GM23338 (cell line): ENCODE measurements at regions not wholly inside any gene's neighbourhood (a gene's known extent, or its start where the extent isn't known, plus 50 kb on each side); places are given as distances from the start of the nearest gene placed in this dataset.

Experiments used
- ATAC-seq: fragments of 200-7000 bp; cut with Tn5 transposase; 3 replicates; pipeline ENCODE4 v1.9.1; 2020
- DNase-seq: peaks from one replicate; pipeline ENCODE4 v3.0.0-alpha.2; 2015; ENCODE audit warnings: low spot score
- H2AFZ ChIP-seq: fragments of 200-600 bp; sonication (generic); 2 replicates; pipeline ENCODE4 v1.8.0; 2016; ENCODE audit warnings: antibody characterized with exemption, mild to moderate bottlenecking, moderate library complexity
- H3F3A ChIP-seq: fragments of 200-600 bp; sonication (generic); replicated peaks from 2 replicates; pipeline ENCODE4 v1.8.0; 2017; ENCODE audit warnings: antibody characterized with exemption, mixed run types, low read depth
- H3K27ac ChIP-seq: fragments of 200-600 bp; sonication (generic); 2 replicates; pipeline ENCODE4 v1.6.1; 2016; ENCODE audit warnings: low read depth
- H3K27me3 ChIP-seq: fragments of 200-600 bp; sonication (generic); 2 replicates; pipeline ENCODE4 v1.8.0; 2016; ENCODE audit warnings: mild to moderate bottlenecking, mixed run types, moderate library complexity; ENCODE audit not compliant: insufficient read depth
- H3K36me3 ChIP-seq: fragments of 200-600 bp; sonication (generic); 2 replicates; pipeline ENCODE4 v1.8.0; 2016; ENCODE audit warnings: mild to moderate bottlenecking; ENCODE audit not compliant: insufficient read depth
- H3K4me1 ChIP-seq: fragments of 200-600 bp; sonication (generic); 2 replicates; pipeline ENCODE4 v1.8.0; 2016; ENCODE audit warnings: mild to moderate bottlenecking, moderate library complexity; ENCODE audit not compliant: insufficient read depth
- H3K4me2 ChIP-seq: fragments of 200-600 bp; sonication (generic); 2 replicates; pipeline ENCODE4 v1.7.1; 2017; ENCODE audit warnings: mixed run types
- H3K4me3 ChIP-seq: fragments of 200-600 bp; sonication (generic); 2 replicates; pipeline ENCODE4 v1.6.1; 2016; ENCODE audit warnings: mixed run types
- H3K79me2 ChIP-seq: fragments of 200-600 bp; sonication (generic); replicated peaks from 2 replicates; pipeline ENCODE4 v1.8.0; 2017; ENCODE audit warnings: mild to moderate bottlenecking; ENCODE audit not compliant: insufficient read depth
- H3K9me2 ChIP-seq: fragments of 200-600 bp; sonication (generic); 2 replicates; pipeline ENCODE4 v1.8.0; 2017; ENCODE audit not compliant: insufficient read depth
- H4K20me1 ChIP-seq: fragments of 200-600 bp; sonication (generic); replicated peaks from 2 replicates; pipeline ENCODE4 v1.8.0; 2017; ENCODE audit warnings: mild to moderate bottlenecking; ENCODE audit not compliant: insufficient read depth
- H3K27ac Mint-ChIP-seq: 2 replicates; pipeline ENCODE4 v1.8.0; 2020; ENCODE audit warnings: inconsistent platforms, mild to moderate bottlenecking, moderate library complexity, mixed read lengths
- H3K27me3 Mint-ChIP-seq: 3 replicates; pipeline ENCODE4 v1.8.0; 2022; ENCODE audit warnings: low read depth, mild to moderate bottlenecking, moderate library complexity, mixed read lengths, inconsistent platforms; ENCODE audit not compliant: insufficient read depth, poor library complexity
- H3K36me3 Mint-ChIP-seq: 3 replicates; pipeline ENCODE4 v1.8.0; 2021; ENCODE audit warnings: low read depth, mild to moderate bottlenecking, inconsistent platforms, moderate library complexity, mixed read lengths
- H3K4me1 Mint-ChIP-seq: 3 replicates; pipeline ENCODE4 v1.8.0; 2020; ENCODE audit warnings: mild to moderate bottlenecking, inconsistent platforms, mixed read lengths
- H3K4me3 Mint-ChIP-seq: 3 replicates; pipeline ENCODE4 v1.8.0; 2021; ENCODE audit warnings: moderate library complexity, mild to moderate bottlenecking, inconsistent platforms, mixed read lengths
- H3K9me3 Mint-ChIP-seq: 3 replicates; pipeline ENCODE4 v1.8.0; 2020; ENCODE audit warnings: moderate library complexity, mild to moderate bottlenecking, inconsistent platforms, mixed read lengths
- EZH2 ChIP-seq: fragments of 200-600 bp; sonication (generic); IDR thresholded peaks from one replicate; pipeline ENCODE4 v1.8.0; 2017; ENCODE audit warnings: antibody characterized with exemption, mild to moderate bottlenecking, low read depth; ENCODE audit not compliant: unreplicated experiment
- EZH2phosphoT487 ChIP-seq: fragments of 200-600 bp; sonication (generic); IDR thresholded peaks from one replicate; pipeline ENCODE4 v1.8.1; 2018; ENCODE audit warnings: antibody characterized with exemption; ENCODE audit not compliant: unreplicated experiment
- JUNB ChIP-seq: IDR thresholded peaks from one replicate; pipeline ENCODE4 v1.6.1; 2016; ENCODE audit warnings: antibody characterized with exemption; ENCODE audit not compliant: unreplicated experiment
- NANOG ChIP-seq: IDR thresholded peaks from 2 replicates; pipeline ENCODE4 v1.6.1; 2016; ENCODE audit warnings: antibody characterized with exemption, borderline replicate concordance
- POLR2AphosphoS5 ChIP-seq: IDR thresholded peaks from 2 replicates; pipeline ENCODE4 v1.6.1; 2016; ENCODE audit warnings: antibody characterized with exemption, low read depth
- ZNF114 ChIP-seq: fragments of 250-450 bp; sonication (Bioruptor Pico); IDR thresholded peaks from 2 replicates; pipeline ENCODE4 v1.5.0; 2020; ENCODE audit warnings: mild to moderate bottlenecking, moderate library complexity
- ZNF331 ChIP-seq: fragments of 250-450 bp; sonication (Bioruptor Pico); IDR thresholded peaks from 2 replicates; pipeline ENCODE4 v1.5.0; 2020; ENCODE audit warnings: low read depth, mild to moderate bottlenecking, moderate library complexity
- TF ChIP-seq, protein P1 (sequence below): IDR thresholded peaks from one replicate; pipeline ENCODE4 v1.6.1; 2018; ENCODE audit warnings: antibody characterized with exemption; ENCODE audit not compliant: unreplicated experiment
- TF ChIP-seq, protein P2 (sequence below): IDR thresholded peaks from 2 replicates; pipeline ENCODE4 v1.6.1; 2016; ENCODE audit warnings: antibody characterized with exemption
- TF ChIP-seq, protein P3 (sequence below): fragments of 250-450 bp; sonication (Bioruptor Pico); IDR thresholded peaks from 2 replicates; pipeline ENCODE4 v1.5.0; 2020; ENCODE audit warnings: mild to moderate bottlenecking, moderate library complexity

DNA sequence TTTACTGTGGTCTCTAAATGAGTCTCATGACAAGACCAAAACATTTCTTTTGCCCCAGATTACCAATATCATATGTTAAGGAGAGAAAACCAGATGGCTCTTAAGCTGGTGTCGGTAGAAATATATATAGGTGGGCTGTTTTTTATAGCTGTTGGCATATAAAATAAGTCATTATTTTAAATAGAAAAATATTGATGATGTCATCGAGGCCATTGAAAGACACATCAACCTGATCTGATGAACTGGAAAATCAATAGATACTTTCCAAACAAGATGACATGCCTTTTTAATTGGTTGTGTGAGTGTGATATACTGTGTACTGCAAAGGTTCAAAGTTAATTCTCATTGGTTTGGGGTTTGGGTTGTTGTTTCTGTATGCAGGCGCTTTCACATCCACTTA is 617.3 kb downstream of the CCDC171 start:
- no peaks in the 10 kb centered on the region for H3K36me3 Mint-ChIP-seq
- no peak overlapping the region for H3K27ac Mint-ChIP-seq
- TF ChIP-seq POLR2AphosphoS5 (no peak), EZH2phosphoT487 (no peak), JUNB (no peak), ZNF114 (CRISPR knock-in tag) (no peak), NANOG (no peak), ZNF331 (CRISPR knock-in tag) (no peak), EZH2 (no peak)
- TF ChIP-seq, protein P1, sequence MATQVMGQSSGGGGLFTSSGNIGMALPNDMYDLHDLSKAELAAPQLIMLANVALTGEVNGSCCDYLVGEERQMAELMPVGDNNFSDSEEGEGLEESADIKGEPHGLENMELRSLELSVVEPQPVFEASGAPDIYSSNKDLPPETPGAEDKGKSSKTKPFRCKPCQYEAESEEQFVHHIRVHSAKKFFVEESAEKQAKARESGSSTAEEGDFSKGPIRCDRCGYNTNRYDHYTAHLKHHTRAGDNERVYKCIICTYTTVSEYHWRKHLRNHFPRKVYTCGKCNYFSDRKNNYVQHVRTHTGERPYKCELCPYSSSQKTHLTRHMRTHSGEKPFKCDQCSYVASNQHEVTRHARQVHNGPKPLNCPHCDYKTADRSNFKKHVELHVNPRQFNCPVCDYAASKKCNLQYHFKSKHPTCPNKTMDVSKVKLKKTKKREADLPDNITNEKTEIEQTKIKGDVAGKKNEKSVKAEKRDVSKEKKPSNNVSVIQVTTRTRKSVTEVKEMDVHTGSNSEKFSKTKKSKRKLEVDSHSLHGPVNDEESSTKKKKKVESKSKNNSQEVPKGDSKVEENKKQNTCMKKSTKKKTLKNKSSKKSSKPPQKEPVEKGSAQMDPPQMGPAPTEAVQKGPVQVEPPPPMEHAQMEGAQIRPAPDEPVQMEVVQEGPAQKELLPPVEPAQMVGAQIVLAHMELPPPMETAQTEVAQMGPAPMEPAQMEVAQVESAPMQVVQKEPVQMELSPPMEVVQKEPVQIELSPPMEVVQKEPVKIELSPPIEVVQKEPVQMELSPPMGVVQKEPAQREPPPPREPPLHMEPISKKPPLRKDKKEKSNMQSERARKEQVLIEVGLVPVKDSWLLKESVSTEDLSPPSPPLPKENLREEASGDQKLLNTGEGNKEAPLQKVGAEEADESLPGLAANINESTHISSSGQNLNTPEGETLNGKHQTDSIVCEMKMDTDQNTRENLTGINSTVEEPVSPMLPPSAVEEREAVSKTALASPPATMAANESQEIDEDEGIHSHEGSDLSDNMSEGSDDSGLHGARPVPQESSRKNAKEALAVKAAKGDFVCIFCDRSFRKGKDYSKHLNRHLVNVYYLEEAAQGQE = no peak
- TF ChIP-seq, protein P2, sequence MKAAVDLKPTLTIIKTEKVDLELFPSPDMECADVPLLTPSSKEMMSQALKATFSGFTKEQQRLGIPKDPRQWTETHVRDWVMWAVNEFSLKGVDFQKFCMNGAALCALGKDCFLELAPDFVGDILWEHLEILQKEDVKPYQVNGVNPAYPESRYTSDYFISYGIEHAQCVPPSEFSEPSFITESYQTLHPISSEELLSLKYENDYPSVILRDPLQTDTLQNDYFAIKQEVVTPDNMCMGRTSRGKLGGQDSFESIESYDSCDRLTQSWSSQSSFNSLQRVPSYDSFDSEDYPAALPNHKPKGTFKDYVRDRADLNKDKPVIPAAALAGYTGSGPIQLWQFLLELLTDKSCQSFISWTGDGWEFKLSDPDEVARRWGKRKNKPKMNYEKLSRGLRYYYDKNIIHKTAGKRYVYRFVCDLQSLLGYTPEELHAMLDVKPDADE = no peak
- TF ChIP-seq, protein P3, sequence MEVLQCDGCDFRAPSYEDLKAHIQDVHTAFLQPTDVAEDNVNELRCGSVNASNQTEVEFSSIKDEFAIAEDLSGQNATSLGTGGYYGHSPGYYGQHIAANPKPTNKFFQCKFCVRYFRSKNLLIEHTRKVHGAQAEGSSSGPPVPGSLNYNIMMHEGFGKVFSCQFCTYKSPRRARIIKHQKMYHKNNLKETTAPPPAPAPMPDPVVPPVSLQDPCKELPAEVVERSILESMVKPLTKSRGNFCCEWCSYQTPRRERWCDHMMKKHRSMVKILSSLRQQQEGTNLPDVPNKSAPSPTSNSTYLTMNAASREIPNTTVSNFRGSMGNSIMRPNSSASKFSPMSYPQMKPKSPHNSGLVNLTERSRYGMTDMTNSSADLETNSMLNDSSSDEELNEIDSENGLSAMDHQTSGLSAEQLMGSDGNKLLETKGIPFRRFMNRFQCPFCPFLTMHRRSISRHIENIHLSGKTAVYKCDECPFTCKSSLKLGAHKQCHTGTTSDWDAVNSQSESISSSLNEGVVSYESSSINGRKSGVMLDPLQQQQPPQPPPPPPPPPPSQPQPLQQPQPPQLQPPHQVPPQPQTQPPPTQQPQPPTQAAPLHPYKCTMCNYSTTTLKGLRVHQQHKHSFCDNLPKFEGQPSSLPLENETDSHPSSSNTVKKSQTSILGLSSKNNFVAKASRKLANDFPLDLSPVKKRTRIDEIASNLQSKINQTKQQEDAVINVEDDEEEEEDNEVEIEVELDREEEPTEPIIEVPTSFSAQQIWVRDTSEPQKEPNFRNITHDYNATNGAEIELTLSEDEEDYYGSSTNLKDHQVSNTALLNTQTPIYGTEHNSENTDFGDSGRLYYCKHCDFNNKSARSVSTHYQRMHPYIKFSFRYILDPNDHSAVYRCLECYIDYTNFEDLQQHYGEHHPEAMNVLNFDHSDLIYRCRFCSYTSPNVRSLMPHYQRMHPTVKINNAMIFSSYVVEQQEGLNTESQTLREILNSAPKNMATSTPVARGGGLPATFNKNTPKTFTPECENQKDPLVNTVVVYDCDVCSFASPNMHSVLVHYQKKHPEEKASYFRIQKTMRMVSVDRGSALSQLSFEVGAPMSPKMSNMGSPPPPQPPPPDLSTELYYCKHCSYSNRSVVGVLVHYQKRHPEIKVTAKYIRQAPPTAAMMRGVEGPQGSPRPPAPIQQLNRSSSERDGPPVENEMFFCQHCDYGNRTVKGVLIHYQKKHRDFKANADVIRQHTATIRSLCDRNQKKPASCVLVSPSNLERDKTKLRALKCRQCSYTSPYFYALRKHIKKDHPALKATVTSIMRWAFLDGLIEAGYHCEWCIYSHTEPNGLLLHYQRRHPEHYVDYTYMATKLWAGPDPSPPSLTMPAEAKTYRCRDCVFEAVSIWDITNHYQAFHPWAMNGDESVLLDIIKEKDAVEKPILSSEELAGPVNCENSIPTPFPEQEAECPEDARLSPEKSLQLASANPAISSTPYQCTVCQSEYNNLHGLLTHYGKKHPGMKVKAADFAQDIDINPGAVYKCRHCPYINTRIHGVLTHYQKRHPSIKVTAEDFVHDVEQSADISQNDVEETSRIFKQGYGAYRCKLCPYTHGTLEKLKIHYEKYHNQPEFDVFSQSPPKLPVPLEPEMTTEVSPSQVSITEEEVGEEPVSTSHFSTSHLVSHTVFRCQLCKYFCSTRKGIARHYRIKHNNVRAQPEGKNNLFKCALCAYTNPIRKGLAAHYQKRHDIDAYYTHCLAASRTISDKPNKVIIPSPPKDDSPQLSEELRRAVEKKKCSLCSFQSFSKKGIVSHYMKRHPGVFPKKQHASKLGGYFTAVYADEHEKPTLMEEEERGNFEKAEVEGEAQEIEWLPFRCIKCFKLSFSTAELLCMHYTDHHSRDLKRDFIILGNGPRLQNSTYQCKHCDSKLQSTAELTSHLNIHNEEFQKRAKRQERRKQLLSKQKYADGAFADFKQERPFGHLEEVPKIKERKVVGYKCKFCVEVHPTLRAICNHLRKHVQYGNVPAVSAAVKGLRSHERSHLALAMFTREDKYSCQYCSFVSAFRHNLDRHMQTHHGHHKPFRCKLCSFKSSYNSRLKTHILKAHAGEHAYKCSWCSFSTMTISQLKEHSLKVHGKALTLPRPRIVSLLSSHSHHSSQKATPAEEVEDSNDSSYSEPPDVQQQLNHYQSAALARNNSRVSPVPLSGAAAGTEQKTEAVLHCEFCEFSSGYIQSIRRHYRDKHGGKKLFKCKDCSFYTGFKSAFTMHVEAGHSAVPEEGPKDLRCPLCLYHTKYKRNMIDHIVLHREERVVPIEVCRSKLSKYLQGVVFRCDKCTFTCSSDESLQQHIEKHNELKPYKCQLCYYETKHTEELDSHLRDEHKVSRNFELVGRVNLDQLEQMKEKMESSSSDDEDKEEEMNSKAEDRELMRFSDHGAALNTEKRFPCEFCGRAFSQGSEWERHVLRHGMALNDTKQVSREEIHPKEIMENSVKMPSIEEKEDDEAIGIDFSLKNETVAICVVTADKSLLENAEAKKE (CRISPR knock-in tag) = no peak
- Histone ChIP-seq H3K36me3 (no peaks in the 10 kb centered on the region), H2AFZ (no peak overlapping the region), H3K27ac (no peak overlapping the region), H3K79me2 (no peaks in the 10 kb centered on the region), H3K27me3 (no peaks in the 10 kb centered on the region), H3F3A (no peaks in the 10 kb centered on the region), H3K4me2 (no peak overlapping the region), H4K20me1 (no peaks in the 10 kb centered on the region), H3K9me2 (0 out of 2 replicates have a peak, but pooled peaks cover 4% of the 10 kb centered on the region), H3K4me3 (no peak overlapping the region), H3K4me1 (no peaks in the 10 kb centered on the region)
- DNase-seq (no peak), ATAC-seq (no peak)
- no peaks in the 10 kb centered on the region for H3K27me3 Mint-ChIP-seq
- no peaks in the 10 kb centered on the region for H3K4me1 Mint-ChIP-seq
- H3K4me3 Mint-ChIP-seq = no peak overlapping the region
- no peaks in the 10 kb centered on the region for H3K9me3 Mint-ChIP-seq
